H1 (cell line): ENCODE measurements at regions not wholly inside any gene's neighbourhood (a gene's known extent, or its start where the extent isn't known, plus 50 kb on each side); places are given as distances from the start of the nearest gene placed in this dataset.

Experiments
- CTCF ChIA-PET: fragments of 300-600 bp; sonication (Branson Sonifier 250); formaldehyde crosslinking; loops from one replicate; lab custom pipeline; 2021; ENCODE audit not compliant: partially characterized antibody; lab: Charles Lee
- POLR2A ChIA-PET: fragments of 300-600 bp; sonication (Branson Sonifier 250); formaldehyde crosslinking; loops from one replicate; lab custom pipeline; 2021; ENCODE audit warnings: inconsistent platforms; ENCODE audit not compliant: partially characterized antibody; lab: Charles Lee
- DNase-seq, 2 experiments: peaks; one replicate each; pipeline versions ENCODE4 v3.0.0 to v3.0.0-alpha.2; 2010 to 2022; ENCODE audit warnings: low spot score in 2 of 2, low read depth in 1 of 2, mixed read lengths in 1 of 2
- FAIRE-seq: peaks from 2 replicates; lab custom pipeline; 2011; peaks lifted over from hg19 to GRCh38; lab: Jason Lieb, UNC
- H2AFZ ChIP-seq: 2 replicates; pipeline ENCODE4 v1.8.1; 2012; ENCODE audit warnings: low read length, inconsistent platforms
- H2AK5ac ChIP-seq: 2 replicates; pipeline ENCODE4 v1.6.1; 2013; ENCODE audit warnings: low read depth, low read length
- H2BK120ac ChIP-seq: replicated peaks from 2 replicates; pipeline ENCODE3; 2013; ENCODE audit warnings: low read depth, low read length, inconsistent platforms
- H2BK12ac ChIP-seq: 2 replicates; pipeline ENCODE4 v1.6.1; 2013; ENCODE audit warnings: low read depth, low read length
- H2BK15ac ChIP-seq: 2 replicates; pipeline ENCODE4 v1.6.1; 2013; ENCODE audit warnings: low read length
- H2BK20ac ChIP-seq: 2 replicates; pipeline ENCODE4 v1.6.1; 2013; ENCODE audit warnings: low read length
- H2BK5ac ChIP-seq: 2 replicates; pipeline ENCODE4 v1.6.1; 2013; ENCODE audit warnings: low read depth, low read length
- H3K14ac ChIP-seq: 2 replicates; pipeline ENCODE4 v1.6.1; 2013; ENCODE audit warnings: inconsistent platforms; ENCODE audit not compliant: insufficient read length
- H3K18ac ChIP-seq: 2 replicates; pipeline ENCODE4 v1.6.1; 2013; ENCODE audit warnings: low read length; ENCODE audit errors: extremely low read depth
- H3K23ac ChIP-seq: 2 replicates; pipeline ENCODE4 v1.6.1; 2013; ENCODE audit warnings: inconsistent platforms; ENCODE audit not compliant: insufficient read length
- H3K23me2 ChIP-seq: 2 replicates; pipeline ENCODE4 v1.6.1; 2013; ENCODE audit warnings: low read depth, low read length
- H3K27ac ChIP-seq: 2 replicates; pipeline ENCODE4 v1.6.1; 2011; ENCODE audit warnings: low read depth, low read length, inconsistent platforms
- H3K27me3 ChIP-seq, 4 experiments: replicated peaks in 1 of 4; 1 replicate in 1 of 4; 2 replicates in 3 of 4; pipeline versions ENCODE4 v1.6.1 to v1.8.1; 2011 to 2013; ENCODE audit warnings: low read length in 3 of 4, mild to moderate bottlenecking in 3 of 4, inconsistent platforms in 2 of 4, mixed read lengths in 2 of 4, moderate library complexity in 1 of 4; ENCODE audit not compliant: control insufficient read depth in 3 of 4, insufficient read depth in 3 of 4; ENCODE audit errors: extremely low read depth in 1 of 4
- H3K36me3 ChIP-seq, 4 experiments: 2 replicates each; pipeline versions ENCODE4 v1.6.1 to v1.8.1; 2011 to 2013; ENCODE audit warnings: mild to moderate bottlenecking in 4 of 4, low read length in 3 of 4, moderate library complexity in 2 of 4, control low read depth in 1 of 4, inconsistent platforms in 1 of 4; ENCODE audit not compliant: insufficient read depth in 4 of 4, control insufficient read depth in 2 of 4
- H3K4ac ChIP-seq: replicated peaks from 2 replicates; pipeline ENCODE3; 2013; ENCODE audit warnings: low read length, low read depth, mixed read lengths, inconsistent platforms; ENCODE audit not compliant: insufficient read length
- H3K4me1 ChIP-seq, 4 experiments: replicated peaks in 1 of 4; 1 replicate in 1 of 4; 2 replicates in 3 of 4; pipeline versions ENCODE4 v1.6.1 to v1.8.1; 2011 to 2013; ENCODE audit warnings: low read length in 3 of 4, inconsistent platforms in 2 of 4, mixed read lengths in 1 of 4; ENCODE audit not compliant: insufficient read depth in 4 of 4, control insufficient read depth in 3 of 4
- H3K4me2 ChIP-seq, 2 experiments: 2 replicates each; pipeline versions ENCODE4 v1.6.1 to v1.8.1; 2011 to 2013; ENCODE audit warnings: low read depth in 2 of 2, low read length in 2 of 2, control low read depth in 1 of 2, inconsistent platforms in 1 of 2, mild to moderate bottlenecking in 1 of 2; ENCODE audit not compliant: insufficient read depth in 1 of 2
- H3K4me3 ChIP-seq, 4 experiments: fragments of 200-600, 300-600 bp in 1 of 4; sonication (generic), shearing (Covaris generic), sonication (Bioruptor Twin) in 1 of 4; 2 replicates each; pipeline versions ENCODE4 v1.5.1 to v1.8.1; 2011 to 2016; ENCODE audit warnings: low read length in 4 of 4, low read depth in 3 of 4, control low read depth in 2 of 4, inconsistent platforms in 2 of 4, mild to moderate bottlenecking in 2 of 4, mixed read lengths in 1 of 4, moderate library complexity in 1 of 4; ENCODE audit not compliant: insufficient read depth in 2 of 4; ENCODE audit errors: extremely low read depth in 1 of 4
- H3K56ac ChIP-seq: replicated peaks from 2 replicates; pipeline ENCODE3; 2013; ENCODE audit warnings: low read depth, mild to moderate bottlenecking, mixed read lengths, low read length, inconsistent platforms; ENCODE audit not compliant: insufficient read length
- H3K79me1 ChIP-seq: 2 replicates; pipeline ENCODE4 v1.6.1; 2013; ENCODE audit warnings: low read depth, low read length, control low read depth
- H3K79me2 ChIP-seq, 2 experiments: 2 replicates each; pipeline versions ENCODE4 v1.6.1 to v1.8.1; 2012 to 2013; ENCODE audit warnings: low read length in 2 of 2, mild to moderate bottlenecking in 2 of 2, inconsistent platforms in 1 of 2; ENCODE audit not compliant: insufficient read depth in 2 of 2, control insufficient read depth in 1 of 2
- H3K9ac ChIP-seq, 4 experiments: replicated peaks in 1 of 4; 1 replicate in 1 of 4; 2 replicates in 3 of 4; pipeline versions ENCODE4 v1.6.1 to v1.8.1; 2011 to 2013; ENCODE audit warnings: low read depth in 3 of 4, low read length in 3 of 4, control low read depth in 2 of 4, mild to moderate bottlenecking in 2 of 4, moderate library complexity in 2 of 4, inconsistent platforms in 1 of 4; ENCODE audit errors: extremely low read depth in 1 of 4
- H3K9me3 ChIP-seq, 2 experiments: 2 replicates each; pipeline versions ENCODE4 v1.6.1 to v1.8.1; 2012 to 2013; ENCODE audit warnings: mild to moderate bottlenecking in 2 of 2, moderate library complexity in 2 of 2, control low read depth in 1 of 2, inconsistent platforms in 1 of 2, low read depth in 1 of 2, low read length in 1 of 2, mixed read lengths in 1 of 2; ENCODE audit not compliant: insufficient read depth in 2 of 2
- H4K20me1 ChIP-seq, 2 experiments: replicated peaks in 1 of 2; 2 replicates each; pipeline versions ENCODE3 to v1.8.1; 2011 to 2013; ENCODE audit warnings: inconsistent platforms in 2 of 2, low read length in 2 of 2, mild to moderate bottlenecking in 1 of 2; ENCODE audit not compliant: insufficient read depth in 2 of 2, control insufficient read depth in 1 of 2
- H4K5ac ChIP-seq: 2 replicates; pipeline ENCODE4 v1.6.1; 2013; ENCODE audit warnings: low read length, low read depth, mixed read lengths, inconsistent platforms; ENCODE audit not compliant: insufficient read length
- H4K8ac ChIP-seq: 2 replicates; pipeline ENCODE4 v1.8.0; 2013; ENCODE audit warnings: mild to moderate bottlenecking, moderate library complexity, low read length, inconsistent platforms; ENCODE audit not compliant: insufficient read depth; ENCODE audit errors: extremely low read depth
- H4K91ac ChIP-seq: replicated peaks from 2 replicates; pipeline ENCODE3; 2013; ENCODE audit warnings: low read length, mixed read lengths, inconsistent platforms; ENCODE audit not compliant: insufficient read length
- ATF3 ChIP-seq: IDR thresholded peaks from 2 replicates; pipeline ENCODE4 v1.6.1; 2011; ENCODE audit warnings: low read depth, mild to moderate bottlenecking, low read length; ENCODE audit not compliant: insufficient read depth
- CHD1 ChIP-seq: IDR thresholded peaks from 2 replicates; pipeline ENCODE4 v1.6.1; 2012; ENCODE audit warnings: low read depth, low read length, improper control_type of control experiment
- E2F6 ChIP-seq: IDR thresholded peaks from 2 replicates; pipeline ENCODE4 v1.6.1; 2012; ENCODE audit warnings: inconsistent platforms
- SRF ChIP-seq: IDR thresholded peaks from 2 replicates; pipeline ENCODE4 v1.6.1; 2011; ENCODE audit warnings: mild to moderate bottlenecking, low read depth, low read length, moderate library complexity
- TAF1 ChIP-seq: IDR thresholded peaks from 2 replicates; pipeline ENCODE4 v1.6.1; 2011; ENCODE audit warnings: mild to moderate bottlenecking, low read depth, low read length
- WGBS, 2 experiments: shearing (Covaris generic) in 1 of 2; methylation state at CpG; one replicate each; pipeline versions ENCODE4 v1.1.6 to v1.1.7; 2013 to 2015; ENCODE audit warnings: low lambda C conversion rate in 2 of 2, mixed read lengths in 2 of 2, inconsistent platforms in 1 of 2, low coverage in 1 of 2, missing lambda C conversion rate in 1 of 2; ENCODE audit not compliant: insufficient replicate concordance in 2 of 2, insufficient coverage in 1 of 2, insufficient read length in 1 of 2; ENCODE audit errors: extremely low coverage in 1 of 2, missing lambda C conversion rate in 1 of 2; 5-methylcytosine and 5-hydroxymethylcytosine counted together

- H3K4me2 ChIP-seq = no peak overlapping the region
- no peaks in the 10 kb centered on the region for H3K9me3 ChIP-seq
- no peak overlapping the region for H2BK20ac ChIP-seq
- H3K18ac ChIP-seq = no peak overlapping the region
- no peak overlapping the region for H3K23ac ChIP-seq
- no peaks in the 10 kb centered on the region for H3K79me1 ChIP-seq
- H3K4ac ChIP-seq = no peak overlapping the region
- H3K27ac ChIP-seq = no peak overlapping the region
- H3K79me2 ChIP-seq = no peaks in the 10 kb centered on the region
- no peak overlapping the region for H3K9ac ChIP-seq
- no peak for DNase-seq
- 98% methylated on average over 3 of the region's 3 CpGs; no CpG with 5 or more reads in 1 of the 2 experiments for WGBS, 2 experiments
- H4K91ac ChIP-seq = no peak overlapping the region
- peaks cover 0 to 3% (median 0%) of the 10 kb centered on the region in 4 experiments; a peak in 2 of 7 replicates for H3K4me1 ChIP-seq
- H3K14ac ChIP-seq = no peak overlapping the region
- no peaks in the 10 kb centered on the region for H3K27me3 ChIP-seq
- no peak for TF ChIP-seq CHD1
- TF ChIP-seq TAF1 = no peak
- TF ChIP-seq ATF3 = no peak
- no peak for TF ChIP-seq SRF
- no peak for TF ChIP-seq E2F6
- no peak overlapping the region for H2BK120ac ChIP-seq
- no peak overlapping the region for H2AK5ac ChIP-seq
- no peak overlapping the region for H4K5ac ChIP-seq
- H2BK15ac ChIP-seq = no peak overlapping the region
- ChIA-PET POLR2A (no interaction called here), CTCF (interaction anchor here (0.6 to 1.0 kb wide), 2 partner anchors 290 to 1147 kb away, joined by 3 read pairs; no protein-coding TSS in a partner anchor)
- H3K23me2 ChIP-seq = no peaks in the 10 kb centered on the region
- H4K20me1 ChIP-seq = no peaks in the 10 kb centered on the region
- H2BK12ac ChIP-seq = no peak overlapping the region
- H4K8ac ChIP-seq = no peak overlapping the region
- H2BK5ac ChIP-seq = no peak overlapping the region
- no peaks in the 10 kb centered on the region for H3K36me3 ChIP-seq
- no peak overlapping the region for H2AFZ ChIP-seq
- H3K4me3 ChIP-seq = no peak overlapping the region
- H3K56ac ChIP-seq = no peak overlapping the region
- FAIRE-seq = no peak
These were observed 241.6 kb downstream of the TFAP2B start for GRCh38 chr6:51060262-51060762.
